ENCODE measurements at regions not wholly inside any gene's neighbourhood (a gene's known extent, or its start where the extent isn't known, plus 50 kb on each side); places are given as distances from the start of the nearest gene placed in this dataset.

GRCh38 chr3:165696496-165696895 is 140.7 kb downstream of the BCHE start:
- no peaks in the 10 kb centered on the region for H3K9me3 ChIP-seq (ENCODE audit: control insufficient read depth, low read depth, low read length)
- no peaks in the 10 kb centered on the region for H3K79me2 ChIP-seq (ENCODE audit: control insufficient read depth, insufficient read depth, low read length)
- H3K27ac ChIP-seq (ENCODE audit: control insufficient read depth, insufficient read depth, low read length): no peak overlapping the region
- no peaks in the 10 kb centered on the region for H3K9me1 ChIP-seq (ENCODE audit: control insufficient read depth, extremely low read depth, insufficient read depth, low read length)
- dilution Hi-C loops (cut with MboI; ENCODE audit: extremely low pct_ligation_motif_present, low sequenced_read_pairs): no loop called here
- H2AFZ ChIP-seq (ENCODE audit: control insufficient read depth, low read length): no peak overlapping the region
- no peaks in the 10 kb centered on the region for H3K36me3 ChIP-seq (ENCODE audit: control insufficient read depth in 2 of 2, extremely low read depth in 1 of 2, insufficient read depth in 2 of 2, low read length in 2 of 2)
- TF ChIP-seq CTCF (optimal IDR thresholded peaks at IDR 0.05 in 1 of 3, IDR thresholded peaks at IDR 0.05 in 1 of 3, conservative IDR thresholded peaks at IDR 0.05 in 1 of 3; ENCODE audit: extremely low read depth in 1 of 3, insufficient read depth in 2 of 3, low read length in 3 of 3): no peak
- no peak for TF ChIP-seq EZH2 (IDR thresholded peaks at IDR 0.05; ENCODE audit: low read length)
- H3K4me1 ChIP-seq (ENCODE audit: control insufficient read depth, extremely low read depth, insufficient read depth, low read length): no peaks in the 10 kb centered on the region
- H3K4me3 ChIP-seq (ENCODE audit: control insufficient read depth in 2 of 3, extremely low read depth in 1 of 3, insufficient read depth in 2 of 3, low read depth in 1 of 3, low read length in 3 of 3): no peak overlapping the region
- H3K9ac ChIP-seq (ENCODE audit: control insufficient read depth, extremely low read depth, insufficient read depth, low read length): no peak overlapping the region
- H3K27me3 ChIP-seq (ENCODE audit: control insufficient read depth, extremely low read depth, insufficient read depth, low read length): no peaks in the 10 kb centered on the region
- no peak for DNase-seq (ENCODE audit: low read depth, low spot score)
- H3K4me2 ChIP-seq (ENCODE audit: control insufficient read depth, extremely low read depth, insufficient read depth, low read depth, low read length): no peak overlapping the region
- no peaks in the 10 kb centered on the region for H4K20me1 ChIP-seq (ENCODE audit: control insufficient read depth, extremely low read depth, insufficient read depth, low read length)
- peak; percentile 58 for FAIRE-seq

GRCh38 chr3:165683947-165684346 is 153.3 kb downstream of the BCHE start:
- Histone ChIP-seq H3K4me1 (ENCODE audit: control insufficient read depth, extremely low read depth, insufficient read depth, low read length) (no peaks in the 10 kb centered on the region), H3K27ac (ENCODE audit: control insufficient read depth, insufficient read depth, low read length) (no peak overlapping the region), H3K9me3 (ENCODE audit: control insufficient read depth, low read depth, low read length) (no peaks in the 10 kb centered on the region), H4K20me1 (ENCODE audit: control insufficient read depth, extremely low read depth, insufficient read depth, low read length) (no peaks in the 10 kb centered on the region), H3K9ac (ENCODE audit: control insufficient read depth, extremely low read depth, insufficient read depth, low read length) (no peak overlapping the region), H3K79me2 (ENCODE audit: control insufficient read depth, insufficient read depth, low read length) (no peaks in the 10 kb centered on the region), H3K27me3 (ENCODE audit: control insufficient read depth, extremely low read depth, insufficient read depth, low read length) (no peaks in the 10 kb centered on the region), H3K36me3 (ENCODE audit: control insufficient read depth in 2 of 2, extremely low read depth in 1 of 2, insufficient read depth in 2 of 2, low read length in 2 of 2) (no peaks in the 10 kb centered on the region), H3K4me3 (ENCODE audit: control insufficient read depth in 2 of 3, extremely low read depth in 1 of 3, insufficient read depth in 2 of 3, low read depth in 1 of 3, low read length in 3 of 3) (peak overlapping the region in 1 of 3 experiments; percentile 39), H3K4me2 (ENCODE audit: control insufficient read depth, extremely low read depth, insufficient read depth, low read depth, low read length) (peak overlapping the region; percentile 86), H3K9me1 (ENCODE audit: control insufficient read depth, extremely low read depth, insufficient read depth, low read length) (no peaks in the 10 kb centered on the region), H2AFZ (ENCODE audit: control insufficient read depth, low read length) (peak overlapping the region; percentile 97)
- dilution Hi-C loops (cut with MboI; ENCODE audit: extremely low pct_ligation_motif_present, low sequenced_read_pairs): no loop called here
- DNase-seq (ENCODE audit: low read depth, low spot score) (no peak), FAIRE-seq (no peak)
- no peak for TF ChIP-seq EZH2 (IDR thresholded peaks at IDR 0.05; ENCODE audit: low read length)
- no peak for TF ChIP-seq CTCF (optimal IDR thresholded peaks at IDR 0.05 in 1 of 3, IDR thresholded peaks at IDR 0.05 in 1 of 3, conservative IDR thresholded peaks at IDR 0.05 in 1 of 3; ENCODE audit: extremely low read depth in 1 of 3, insufficient read depth in 2 of 3, low read length in 3 of 3)
